Calu3 (cell line): ENCODE measurements at regions not wholly inside any gene's neighbourhood (a gene's known extent, or its start where the extent isn't known, plus 50 kb on each side); places are given as distances from the start of the nearest gene placed in this dataset.

ENCODE experiments used
- BruUV-seq: library from RNA; stranded (reverse); fragments of 400-500 nt; replicated peaks from 2 replicates; lab custom pipeline; 2021; lab: Mats Ljungman, UMichigan
- CTCF ChIA-PET: fragments of 300-600 bp; sonication (Branson Sonifier 250); formaldehyde crosslinking; loops from one replicate; lab custom pipeline; 2022; ENCODE audit warnings: antibody characterized with exemption; lab: Charles Lee
- DNase-seq: peaks from one replicate; pipeline ENCODE4 v3.0.0; 2022
- H3K27ac Mint-ChIP-seq: one replicate; pipeline ENCODE4 v1.8.0; 2022; ENCODE audit warnings: mixed read lengths; ENCODE audit not compliant: unreplicated experiment
- H3K27me3 Mint-ChIP-seq: one replicate; pipeline ENCODE4 v1.8.0; 2022; ENCODE audit warnings: mixed read lengths; ENCODE audit not compliant: unreplicated experiment
- H3K36me3 Mint-ChIP-seq: one replicate; pipeline ENCODE4 v1.8.0; 2022; ENCODE audit warnings: mild to moderate bottlenecking, moderate library complexity, mixed read lengths; ENCODE audit not compliant: insufficient read depth, unreplicated experiment
- H3K4me1 Mint-ChIP-seq: one replicate; pipeline ENCODE4 v1.8.0; 2022; ENCODE audit warnings: mild to moderate bottlenecking, low read depth, mixed read lengths; ENCODE audit not compliant: unreplicated experiment
- H3K4me3 Mint-ChIP-seq: one replicate; pipeline ENCODE4 v1.8.0; 2022; ENCODE audit warnings: mild to moderate bottlenecking, low read depth, moderate library complexity, mixed read lengths; ENCODE audit not compliant: unreplicated experiment
- H3K9me3 Mint-ChIP-seq: one replicate; pipeline ENCODE4 v1.8.0; 2022; ENCODE audit warnings: low read depth, mixed read lengths; ENCODE audit not compliant: unreplicated experiment
- CTCF ChIP-seq: fragments of 200-600 bp; IDR thresholded peaks from one replicate; pipeline ENCODE4 v1.8.0; 2022; ENCODE audit warnings: antibody characterized with exemption; ENCODE audit not compliant: unreplicated experiment
- intact Hi-C: fragments of 100-400 bp; cut with micrococcal nuclease; formaldehyde crosslinking; loops from one replicate; pipeline ENCODE4 v1.10.0; 2022; ENCODE audit not compliant: unreplicated experiment

- intact Hi-C loops, result no loop called here
- no peak for TF ChIP-seq CTCF
- CTCF ChIA-PET, result no interaction called here
- H3K4me3 Mint-ChIP-seq, result no peak overlapping the region
- no peak overlapping the region for H3K27ac Mint-ChIP-seq
- no peaks in the 10 kb centered on the region for H3K36me3 Mint-ChIP-seq
- BruUV-seq, result no TSS peak
- no peaks in the 10 kb centered on the region for H3K9me3 Mint-ChIP-seq
- H3K27me3 Mint-ChIP-seq, result no peaks in the 10 kb centered on the region
- DNase-seq, result no peak
- peaks cover 5% of the 10 kb centered on the region for H3K4me1 Mint-ChIP-seq
Observed at GRCh38 chr11:27195837-27196202, 155.2 kb downstream of the BBOX1 start.

- H3K36me3 Mint-ChIP-seq, result no peaks in the 10 kb centered on the region
- H3K4me1 Mint-ChIP-seq, result no peaks in the 10 kb centered on the region
- CTCF ChIA-PET, result no interaction called here
- no peaks in the 10 kb centered on the region for H3K27me3 Mint-ChIP-seq
- BruUV-seq, result no TSS peak
- no peak for DNase-seq
- TF ChIP-seq CTCF, result no peak
- no peak overlapping the region for H3K4me3 Mint-ChIP-seq
- H3K9me3 Mint-ChIP-seq, result no peaks in the 10 kb centered on the region
- H3K27ac Mint-ChIP-seq, result no peak overlapping the region
- intact Hi-C loops, result no loop called here
Observed at GRCh38 chr11:27194976-27195375, 154.4 kb downstream of the BBOX1 start.

GRCh38 chr11:27193434-27194225 is 153.0 kb downstream of the BBOX1 start:
- no peak overlapping the region for H3K27ac Mint-ChIP-seq
- no peaks in the 10 kb centered on the region for H3K27me3 Mint-ChIP-seq
- H3K4me3 Mint-ChIP-seq, result no peak overlapping the region
- intact Hi-C loops, result no loop called here
- BruUV-seq, result no TSS peak
- no peaks in the 10 kb centered on the region for H3K4me1 Mint-ChIP-seq
- H3K9me3 Mint-ChIP-seq, result no peaks in the 10 kb centered on the region
- TF ChIP-seq CTCF, result no peak
- CTCF ChIA-PET, result no interaction called here
- no peaks in the 10 kb centered on the region for H3K36me3 Mint-ChIP-seq
- no peak for DNase-seq

- H3K27me3 Mint-ChIP-seq, result peaks cover 13% of the 10 kb centered on the region
- no peaks in the 10 kb centered on the region for H3K9me3 Mint-ChIP-seq
- BruUV-seq, result no TSS peak
- H3K36me3 Mint-ChIP-seq, result no peaks in the 10 kb centered on the region
- no peak overlapping the region for H3K4me3 Mint-ChIP-seq
- no peak for TF ChIP-seq CTCF
- DNase-seq, result no peak
- no peak overlapping the region for H3K27ac Mint-ChIP-seq
- intact Hi-C loops, result no loop called here
- H3K4me1 Mint-ChIP-seq, result peaks cover 10% of the 10 kb centered on the region
- CTCF ChIA-PET, result interaction anchor here (0.5 kb wide), 1 partner anchor 155 kb away, joined by 3 read pairs; no protein-coding TSS in a partner anchor
Observed at GRCh38 chr11:27192184-27192583, 151.6 kb downstream of the BBOX1 start.
